Endothelial cell of umbilical vein (primary cell): ENCODE measurements at regions not wholly inside any gene's neighbourhood (a gene's known extent, or its start where the extent isn't known, plus 50 kb on each side); places are given as distances from the start of the nearest gene placed in this dataset.

ENCODE experiments used
- BruUV-seq: library from RNA; stranded (reverse); fragments of 400-500 nt; replicated peaks from 2 replicates; lab custom pipeline; 2021; lab: Mats Ljungman, UMichigan
- CTCF ChIA-PET: fragments of 300-600, 350-600 bp; sonication (Branson Sonifier 250); formaldehyde crosslinking; loops from one replicate; lab custom pipeline; 2021; ENCODE audit warnings: antibody characterized with exemption, inconsistent platforms; lab: Charles Lee
- POLR2A ChIA-PET: fragments of 300-600, 350-600 bp; sonication (Branson Sonifier 250); formaldehyde crosslinking; loops from one replicate; lab custom pipeline; 2021; ENCODE audit warnings: antibody characterized with exemption, inconsistent platforms; lab: Charles Lee
- DNase-seq: peaks from one replicate; pipeline ENCODE4 v3.0.0-alpha.2; 2011; ENCODE audit warnings: low read depth, low spot score
- FAIRE-seq: peaks from 2 replicates; lab custom pipeline; 2011; peaks lifted over from hg19 to GRCh38; lab: Jason Lieb, UNC
- H2AFZ ChIP-seq: 2 replicates; pipeline ENCODE4 v1.6.0; 2012; ENCODE audit warnings: low read depth, low read length, control low read depth, inconsistent platforms
- H3K27ac ChIP-seq: 2 replicates; pipeline ENCODE4 v1.5.1; 2011; ENCODE audit warnings: low read depth, mild to moderate bottlenecking, control low read depth, low read length, moderate library complexity; ENCODE audit not compliant: insufficient read depth
- H3K27me3 ChIP-seq, 2 experiments: 2 replicates each; pipeline versions ENCODE4 v1.6.0 to v1.6.1; 2011; ENCODE audit warnings: low read length in 2 of 2, mixed read lengths in 1 of 2; ENCODE audit not compliant: control insufficient read depth in 2 of 2, insufficient read depth in 2 of 2
- H3K36me3 ChIP-seq, 2 experiments: 2 replicates in 1 of 2; 3 replicates in 1 of 2; pipeline ENCODE4 v1.5.1; 2011; ENCODE audit warnings: low read length in 2 of 2, mild to moderate bottlenecking in 1 of 2, moderate library complexity in 1 of 2; ENCODE audit not compliant: control insufficient read depth in 2 of 2, insufficient read depth in 2 of 2; ENCODE audit errors: extremely low read depth in 1 of 2
- H3K4me1 ChIP-seq: 3 replicates; pipeline ENCODE4 v1.5.1; 2011; ENCODE audit warnings: mild to moderate bottlenecking, low read length; ENCODE audit not compliant: control insufficient read depth, insufficient read depth; ENCODE audit errors: extremely low read depth
- H3K4me2 ChIP-seq: 2 replicates; pipeline ENCODE4 v1.6.1; 2011; ENCODE audit warnings: low read length, control low read depth, mixed read lengths; ENCODE audit not compliant: insufficient read depth
- H3K4me3 ChIP-seq, 3 experiments: fragments of 200-600 bp in 1 of 3; sonication (generic), shearing (Covaris generic) in 1 of 3; replicated peaks in 1 of 3; 2 replicates each; pipeline ENCODE4 v1.5.1; 2011 to 2016; ENCODE audit warnings: control low read depth in 3 of 3, low read length in 3 of 3, mild to moderate bottlenecking in 2 of 3, inconsistent platforms in 1 of 3, low read depth in 1 of 3, moderate library complexity in 1 of 3; ENCODE audit not compliant: insufficient read depth in 1 of 3
- H3K79me2 ChIP-seq: 2 replicates; pipeline ENCODE4 v1.6.0; 2012; ENCODE audit warnings: low read length, inconsistent platforms; ENCODE audit not compliant: control insufficient read depth, insufficient read depth
- H3K9ac ChIP-seq: replicated peaks from 2 replicates; pipeline ENCODE3; 2011; ENCODE audit warnings: low read length, control low read depth; ENCODE audit not compliant: insufficient read depth; ENCODE audit errors: extremely low read depth
- H3K9me1 ChIP-seq: replicated peaks from 3 replicates; pipeline ENCODE4 v1.6.0; 2011; ENCODE audit warnings: mild to moderate bottlenecking, low read length; ENCODE audit not compliant: control insufficient read depth, insufficient read depth; ENCODE audit errors: extremely low read depth
- H3K9me3 ChIP-seq: replicated peaks from 2 replicates; pipeline ENCODE4 v1.5.1; 2012; ENCODE audit warnings: low read length, inconsistent platforms; ENCODE audit not compliant: control insufficient read depth, insufficient read depth
- H4K20me1 ChIP-seq: replicated peaks from 2 replicates; pipeline ENCODE3; 2011; ENCODE audit warnings: mild to moderate bottlenecking, low read length; ENCODE audit not compliant: control insufficient read depth, insufficient read depth; ENCODE audit errors: extremely low read depth
- EZH2 ChIP-seq: IDR thresholded peaks from 2 replicates; pipeline ENCODE4 v1.6.1; 2012; ENCODE audit warnings: borderline replicate concordance, low read depth, mild to moderate bottlenecking, moderate library complexity, low read length, inconsistent platforms; ENCODE audit not compliant: severe bottlenecking
- FOS ChIP-seq: IDR thresholded peaks from 2 replicates; pipeline ENCODE4 v1.6.1; 2011; ENCODE audit warnings: mild to moderate bottlenecking, low read length, moderate library complexity, borderline replicate concordance; ENCODE audit not compliant: insufficient read depth
- GATA2 ChIP-seq: IDR thresholded peaks from 2 replicates; pipeline ENCODE4 v1.7.0; 2011; ENCODE audit warnings: low read depth, mild to moderate bottlenecking, moderate library complexity, mixed read lengths, low read length; ENCODE audit not compliant: insufficient read length, insufficient read depth
- JUN ChIP-seq: IDR thresholded peaks from 2 replicates; pipeline ENCODE4 v1.6.1; 2011; ENCODE audit warnings: borderline replicate concordance, low read depth; ENCODE audit not compliant: insufficient read length, insufficient read depth
- MAX ChIP-seq: IDR thresholded peaks from 2 replicates; pipeline ENCODE4 v1.6.1; 2011; ENCODE audit not compliant: insufficient read depth, insufficient read length
- MYC ChIP-seq: IDR thresholded peaks from one replicate; pipeline ENCODE4 v1.6.1; 2011; ENCODE audit warnings: mild to moderate bottlenecking, low read depth, low read length
- POLR2A ChIP-seq: IDR thresholded peaks from 2 replicates; pipeline ENCODE4 v1.6.1; 2012; ENCODE audit warnings: low read depth, mild to moderate bottlenecking, control low read depth, low read length
- POLR2AphosphoS5 ChIP-seq: IDR thresholded peaks from 2 replicates; pipeline ENCODE4 v1.6.1; 2012; ENCODE audit warnings: low read depth, mild to moderate bottlenecking, control low read depth, low read length, moderate library complexity; ENCODE audit not compliant: insufficient read depth
- dilution Hi-C: fragments of 300-500 bp; cut with MboI; formaldehyde crosslinking; loops from one replicate; pipeline ENCODE4 v1.15.0; 2019; ENCODE audit warnings: low sequenced_read_pairs; ENCODE audit not compliant: extremely low pct_ligation_motif_present
- intact Hi-C: fragments of 100-400 bp; cut with micrococcal nuclease; formaldehyde crosslinking; loops from one replicate; pipeline ENCODE4 v1.10.0; 2022
- TF ChIP-seq, protein P1 (sequence below), 2 donors: IDR thresholded peaks; 1 replicate in 1 of 2; 2 replicates in 1 of 2; pipeline ENCODE4 v1.5.1; 2011; ENCODE audit warnings: low read length in 2 of 2, mild to moderate bottlenecking in 2 of 2, moderate library complexity in 2 of 2, control low read depth in 1 of 2, inconsistent platforms in 1 of 2, low read depth in 1 of 2; ENCODE audit not compliant: insufficient read depth in 1 of 2; ENCODE audit errors: extremely low read depth in 1 of 2

GRCh38 chr16:35685085-35685484, 2225.7 kb downstream of the TP53TG3F start:
- FAIRE-seq (no peak), DNase-seq (no peak)
- H3K27ac ChIP-seq = no peak overlapping the region
- no peak overlapping the region for H2AFZ ChIP-seq
- H3K79me2 ChIP-seq = no peaks in the 10 kb centered on the region
- no peaks in the 10 kb centered on the region for H3K9me1 ChIP-seq
- no peak overlapping the region for H3K4me2 ChIP-seq
- no peaks in the 10 kb centered on the region for H4K20me1 ChIP-seq
- no TSS peak for BruUV-seq
- no peaks in the 10 kb centered on the region for H3K27me3 ChIP-seq
- peaks cover 4% of the 10 kb centered on the region for H3K9me3 ChIP-seq
- no peaks in the 10 kb centered on the region for H3K36me3 ChIP-seq
- TF ChIP-seq MAX (no peak), GATA2 (no peak), POLR2A (no peak)
- no peaks in the 10 kb centered on the region for H3K4me1 ChIP-seq
- no peak overlapping the region for H3K9ac ChIP-seq
- POLR2A ChIA-PET = no interaction called here
- dilution Hi-C loops = no loop called here
- intact Hi-C loops = no loop called here
- no peak overlapping the region for H3K4me3 ChIP-seq
- CTCF ChIA-PET = no interaction called here

DNA sequence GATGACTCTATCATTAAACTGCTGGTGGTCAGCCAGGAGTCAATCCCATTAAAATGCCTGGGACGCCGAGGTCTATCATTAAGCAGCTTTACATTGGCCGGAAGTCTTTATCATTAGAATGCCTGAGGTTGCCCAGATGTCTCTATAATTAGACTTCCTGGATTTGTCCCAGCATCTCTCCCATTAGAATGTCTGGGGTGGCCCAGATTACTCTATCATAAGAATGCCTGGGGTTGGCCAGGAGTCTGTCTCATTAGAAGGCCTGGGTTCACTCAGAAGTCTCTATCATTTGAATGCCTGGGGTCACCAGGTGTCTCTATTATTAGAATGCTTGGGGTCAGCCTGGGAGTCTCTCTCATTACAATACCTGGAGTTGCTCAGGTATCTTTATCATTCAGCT, 2227.2 kb downstream of the TP53TG3F start:
- dilution Hi-C loops (no loop called here), intact Hi-C loops (no loop called here)
- H3K9ac ChIP-seq = no peak overlapping the region
- H3K4me3 ChIP-seq = no peak overlapping the region
- H2AFZ ChIP-seq = no peak overlapping the region
- BruUV-seq = no TSS peak
- H3K27me3 ChIP-seq = no peaks in the 10 kb centered on the region
- TF ChIP-seq EZH2 (no peak), JUN (no peak), MAX (no peak), GATA2 (no peak), MYC (no peak), POLR2AphosphoS5 (no peak), FOS (no peak), POLR2A (no peak)
- TF ChIP-seq, protein P1, sequence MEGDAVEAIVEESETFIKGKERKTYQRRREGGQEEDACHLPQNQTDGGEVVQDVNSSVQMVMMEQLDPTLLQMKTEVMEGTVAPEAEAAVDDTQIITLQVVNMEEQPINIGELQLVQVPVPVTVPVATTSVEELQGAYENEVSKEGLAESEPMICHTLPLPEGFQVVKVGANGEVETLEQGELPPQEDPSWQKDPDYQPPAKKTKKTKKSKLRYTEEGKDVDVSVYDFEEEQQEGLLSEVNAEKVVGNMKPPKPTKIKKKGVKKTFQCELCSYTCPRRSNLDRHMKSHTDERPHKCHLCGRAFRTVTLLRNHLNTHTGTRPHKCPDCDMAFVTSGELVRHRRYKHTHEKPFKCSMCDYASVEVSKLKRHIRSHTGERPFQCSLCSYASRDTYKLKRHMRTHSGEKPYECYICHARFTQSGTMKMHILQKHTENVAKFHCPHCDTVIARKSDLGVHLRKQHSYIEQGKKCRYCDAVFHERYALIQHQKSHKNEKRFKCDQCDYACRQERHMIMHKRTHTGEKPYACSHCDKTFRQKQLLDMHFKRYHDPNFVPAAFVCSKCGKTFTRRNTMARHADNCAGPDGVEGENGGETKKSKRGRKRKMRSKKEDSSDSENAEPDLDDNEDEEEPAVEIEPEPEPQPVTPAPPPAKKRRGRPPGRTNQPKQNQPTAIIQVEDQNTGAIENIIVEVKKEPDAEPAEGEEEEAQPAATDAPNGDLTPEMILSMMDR (IDR thresholded peaks at IDR 0.05; ENCODE audit: extremely low read depth in 1 of 2, insufficient read depth in 1 of 2, low read depth in 1 of 2, low read length in 2 of 2) = no peak
- no peak overlapping the region for H3K4me2 ChIP-seq
- H3K9me1 ChIP-seq = no peaks in the 10 kb centered on the region
- H3K4me1 ChIP-seq = no peaks in the 10 kb centered on the region
- peaks cover 4% of the 10 kb centered on the region for H3K9me3 ChIP-seq
- H3K36me3 ChIP-seq = no peaks in the 10 kb centered on the region
- POLR2A ChIA-PET = no interaction called here
- no peaks in the 10 kb centered on the region for H3K79me2 ChIP-seq
- FAIRE-seq (no peak), DNase-seq (no peak)
- no peak overlapping the region for H3K27ac ChIP-seq
- no peaks in the 10 kb centered on the region for H4K20me1 ChIP-seq
- CTCF ChIA-PET = no interaction called here
